GM12878 (cell line): ENCODE measurements at regions not wholly inside any gene's neighbourhood (a gene's known extent, or its start where the extent isn't known, plus 50 kb on each side); places are given as distances from the start of the nearest gene placed in this dataset.

Experiments
- FOS ChIP-seq: IDR thresholded peaks from 3 replicates; pipeline ENCODE4 v1.6.1; 2011; ENCODE audit warnings: borderline replicate concordance; ENCODE audit not compliant: insufficient read length; ENCODE audit errors: extremely low read depth
- KLF5 ChIP-seq: fragments of 450-650 bp; IDR thresholded peaks from 2 replicates; pipeline ENCODE4 v1.6.1; 2014; ENCODE audit warnings: mild to moderate bottlenecking; ENCODE audit not compliant: partially characterized antibody
- NFYB ChIP-seq: IDR thresholded peaks from 2 replicates; pipeline ENCODE4 v1.6.1; 2011; ENCODE audit warnings: low read depth, mild to moderate bottlenecking, low read length, improper control_type of control experiment, moderate library complexity; ENCODE audit not compliant: insufficient read depth
- RFX5 ChIP-seq: IDR thresholded peaks from 2 replicates; pipeline ENCODE4 v1.6.1; 2011; ENCODE audit warnings: low read depth, low read length, improper control_type of control experiment
- SP1 ChIP-seq: IDR thresholded peaks from one replicate; pipeline ENCODE4 v1.6.1; 2011; ENCODE audit warnings: low read depth, low read length
- TAF1 ChIP-seq: IDR thresholded peaks from 2 replicates; pipeline ENCODE4 v1.6.1; 2011; ENCODE audit warnings: mild to moderate bottlenecking, low read depth, low read length, borderline replicate concordance
- WRNIP1 ChIP-seq: IDR thresholded peaks from 2 replicates; pipeline ENCODE4 v1.6.1; 2011; ENCODE audit warnings: low read depth, low read length, improper control_type of control experiment, borderline replicate concordance
- ZNF687 ChIP-seq: fragments of 450-650 bp; IDR thresholded peaks from 2 replicates; pipeline ENCODE4 v1.6.1; 2017; ENCODE audit warnings: mild to moderate bottlenecking, moderate library complexity
- TF ChIP-seq, protein P1 (sequence below): fragments of 450-650 bp; formaldehyde crosslinking; IDR thresholded peaks from 2 replicates; pipeline ENCODE4 v1.5.0; 2022; ENCODE audit warnings: mild to moderate bottlenecking, missing genetic modification characterization

GRCh38 chr7:142355328-142355727 is 97.5 kb upstream of the PRSS58 start (continued):
- TF ChIP-seq ZNF687 (no peak), NFYB (no peak), WRNIP1 (no peak), FOS (no peak), TAF1 (no peak), SP1 (no peak), KLF5 (no peak), RFX5 (no peak)
- TF ChIP-seq, protein P1, sequence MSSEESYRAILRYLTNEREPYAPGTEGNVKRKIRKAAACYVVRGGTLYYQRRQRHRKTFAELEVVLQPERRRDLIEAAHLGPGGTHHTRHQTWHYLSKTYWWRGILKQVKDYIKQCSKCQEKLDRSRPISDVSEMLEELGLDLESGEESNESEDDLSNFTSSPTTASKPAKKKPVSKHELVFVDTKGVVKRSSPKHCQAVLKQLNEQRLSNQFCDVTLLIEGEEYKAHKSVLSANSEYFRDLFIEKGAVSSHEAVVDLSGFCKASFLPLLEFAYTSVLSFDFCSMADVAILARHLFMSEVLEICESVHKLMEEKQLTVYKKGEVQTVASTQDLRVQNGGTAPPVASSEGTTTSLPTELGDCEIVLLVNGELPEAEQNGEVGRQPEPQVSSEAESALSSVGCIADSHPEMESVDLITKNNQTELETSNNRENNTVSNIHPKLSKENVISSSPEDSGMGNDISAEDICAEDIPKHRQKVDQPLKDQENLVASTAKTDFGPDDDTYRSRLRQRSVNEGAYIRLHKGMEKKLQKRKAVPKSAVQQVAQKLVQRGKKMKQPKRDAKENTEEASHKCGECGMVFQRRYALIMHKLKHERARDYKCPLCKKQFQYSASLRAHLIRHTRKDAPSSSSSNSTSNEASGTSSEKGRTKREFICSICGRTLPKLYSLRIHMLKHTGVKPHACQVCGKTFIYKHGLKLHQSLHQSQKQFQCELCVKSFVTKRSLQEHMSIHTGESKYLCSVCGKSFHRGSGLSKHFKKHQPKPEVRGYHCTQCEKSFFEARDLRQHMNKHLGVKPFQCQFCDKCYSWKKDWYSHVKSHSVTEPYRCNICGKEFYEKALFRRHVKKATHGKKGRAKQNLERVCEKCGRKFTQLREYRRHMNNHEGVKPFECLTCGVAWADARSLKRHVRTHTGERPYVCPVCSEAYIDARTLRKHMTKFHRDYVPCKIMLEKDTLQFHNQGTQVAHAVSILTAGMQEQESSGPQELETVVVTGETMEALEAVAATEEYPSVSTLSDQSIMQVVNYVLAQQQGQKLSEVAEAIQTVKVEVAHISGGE (CRISPR knock-in tag): no peak
